Vagina (tissue), 2 donors: ENCODE measurements at regions not wholly inside any gene's neighbourhood (a gene's known extent, or its start where the extent isn't known, plus 50 kb on each side); places are given as distances from the start of the nearest gene placed in this dataset.
A peak's percentile ranks its signal among the peaks of the same experiment; 100 is the strongest.
"Not testable (repeated sequence)": the region's sequence is repeated elsewhere in the genome, so short reads cannot be mapped to it uniquely, and the experiment has no call there.

ENCODE experiments used
- DNase-seq, 2 donors: peaks; one replicate each; pipeline ENCODE4 v3.0.0-alpha.2; 2017; ENCODE audit errors: extremely low spot score in 2 of 2
- H3K27ac ChIP-seq: fragments of 200-600 bp; sonication (generic); one replicate; pipeline ENCODE4 v1.5.1; 2019
- H3K27me3 ChIP-seq: fragments of 200-600 bp; sonication (generic); one replicate; pipeline ENCODE4 v1.5.1; 2019
- H3K36me3 ChIP-seq, 2 donors: fragments of 200-600 bp; sonication (generic); one replicate each; pipeline ENCODE4 v1.5.1; 2017 to 2019
- H3K4me1 ChIP-seq: fragments of 200-600 bp; sonication (generic); one replicate; pipeline ENCODE4 v1.5.1; 2019
- H3K4me3 ChIP-seq, 2 donors: fragments of 200-600 bp; sonication (generic); 1 replicate in 1 of 2; 2 replicates in 1 of 2; pipeline ENCODE4 v1.5.1; 2016 to 2019
- H3K9me3 ChIP-seq: fragments of 200-600 bp; sonication (generic); one replicate; pipeline ENCODE4 v1.5.1; 2019
- POLR2AphosphoS5 ChIP-seq, 2 donors: sonication (generic); formaldehyde crosslinking; IDR thresholded peaks; one replicate each; pipeline ENCODE4 v1.9.0; 2017; ENCODE audit warnings: antibody characterized with exemption in 2 of 2, mild to moderate bottlenecking in 2 of 2, low read depth in 1 of 2; ENCODE audit not compliant: insufficient read depth in 1 of 2
- intact Hi-C: fragments of 100-400 bp; cut with DNase I; formaldehyde crosslinking; loops from one replicate; pipeline ENCODE4 v1.15.1; 2023

DNA sequence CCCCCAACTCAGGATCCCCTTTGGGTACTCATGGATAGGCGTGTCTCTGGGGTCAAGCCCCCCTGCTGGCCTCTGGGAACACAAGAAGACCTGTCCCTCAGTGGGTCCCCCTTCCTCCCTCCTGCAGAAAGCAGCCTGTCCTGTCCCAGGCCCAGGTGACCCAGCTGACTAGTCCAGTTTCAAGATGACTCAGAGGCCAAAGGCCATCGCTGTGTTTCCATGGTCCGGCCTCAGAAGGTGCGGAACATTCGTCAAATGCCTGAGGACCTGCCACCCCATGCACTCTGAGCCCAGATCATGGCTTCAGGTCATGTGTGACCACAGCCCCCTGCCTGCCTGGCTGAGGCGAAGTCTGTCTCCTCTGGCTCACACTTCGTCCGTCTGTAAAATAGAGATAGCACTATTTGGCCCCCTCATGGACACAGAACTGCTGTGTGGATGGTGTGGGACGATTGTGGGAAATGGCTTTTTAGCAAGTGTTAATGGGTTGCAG, 71.4 kb upstream of the SPDYE9 start:
- H3K27me3 ChIP-seq, H3K4me1 ChIP-seq, H3K4me3 ChIP-seq, H3K9me3 ChIP-seq, H3K36me3 ChIP-seq, DNase-seq, H3K27ac ChIP-seq, intact Hi-C loops: not testable (repeated sequence)

DNA sequence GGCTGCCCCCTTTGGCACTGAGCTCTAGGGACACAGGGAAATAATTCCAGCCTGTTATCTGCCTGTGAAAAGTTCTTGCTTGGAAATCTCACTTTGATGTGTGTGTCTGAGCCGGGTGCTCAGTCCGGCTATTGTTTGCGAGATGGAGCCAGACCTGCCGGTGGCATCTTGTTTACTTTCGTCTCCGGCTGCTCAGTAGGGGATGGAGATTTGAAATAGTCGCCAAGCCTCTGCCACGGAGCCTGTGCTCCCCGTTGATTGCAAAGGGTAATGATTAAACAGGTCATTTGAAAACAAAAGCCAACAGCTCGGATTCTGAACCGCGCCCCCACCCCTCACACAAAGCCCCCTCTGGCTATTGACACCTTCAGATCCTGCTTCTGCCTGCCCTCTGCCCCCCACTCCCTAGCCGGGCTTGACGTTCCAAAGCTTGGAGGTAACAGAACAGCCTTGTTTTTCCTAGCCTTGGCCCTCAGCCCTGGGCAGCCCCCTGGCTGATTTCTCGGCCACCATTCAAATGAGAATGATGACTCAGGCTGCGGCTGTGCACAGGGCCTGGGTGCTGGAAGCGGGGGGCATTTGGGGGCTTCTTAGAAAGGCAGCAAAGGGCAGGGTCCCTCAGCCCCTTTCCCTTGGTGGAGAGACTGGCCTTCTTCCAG, 70.8 kb upstream of the SPDYE9 start:
- intact Hi-C loops, H3K27ac ChIP-seq, H3K4me1 ChIP-seq, DNase-seq, H3K36me3 ChIP-seq, H3K27me3 ChIP-seq, H3K9me3 ChIP-seq: not testable (repeated sequence)
- peak overlapping the region in 1 of 2 donors; percentile 24 for H3K4me3 ChIP-seq

DNA sequence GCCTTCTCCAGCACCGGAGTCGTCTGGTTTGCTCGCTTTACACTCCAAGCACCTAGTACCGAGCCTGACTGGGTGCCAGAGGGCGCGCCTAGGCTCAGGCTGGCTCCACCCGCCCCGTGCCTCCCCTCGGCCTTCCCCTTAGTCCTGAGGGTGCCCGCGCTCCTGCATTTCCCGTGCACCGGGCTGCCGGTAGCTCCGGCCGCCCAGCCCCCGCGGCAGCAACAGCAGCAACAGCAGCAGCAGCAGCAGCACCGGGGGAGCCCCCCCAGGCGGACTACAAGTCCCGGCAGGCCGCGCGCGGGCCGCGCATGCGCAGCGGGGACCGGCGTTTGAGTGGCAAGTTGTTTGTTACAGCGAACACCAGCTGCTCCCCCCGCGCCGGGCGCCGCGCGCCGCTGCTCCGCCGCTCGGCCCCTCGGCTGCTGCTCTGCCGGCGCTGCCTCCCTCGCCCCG, 68.8 kb upstream of the SPDYE9 start:
- H3K27me3 ChIP-seq, H3K27ac ChIP-seq, H3K4me1 ChIP-seq, intact Hi-C loops, H3K36me3 ChIP-seq, H3K9me3 ChIP-seq: not testable (repeated sequence)
- DNase-seq: peak in 1 of 2 donors; percentile 79
- peak overlapping the region; percentile 42 to 46 for H3K4me3 ChIP-seq
- peak in 1 of 2 donors; percentile 29 for TF ChIP-seq POLR2AphosphoS5 (IDR thresholded peaks at IDR 0.05; ENCODE audit: insufficient read depth in 1 of 2, low read depth in 1 of 2)

DNA sequence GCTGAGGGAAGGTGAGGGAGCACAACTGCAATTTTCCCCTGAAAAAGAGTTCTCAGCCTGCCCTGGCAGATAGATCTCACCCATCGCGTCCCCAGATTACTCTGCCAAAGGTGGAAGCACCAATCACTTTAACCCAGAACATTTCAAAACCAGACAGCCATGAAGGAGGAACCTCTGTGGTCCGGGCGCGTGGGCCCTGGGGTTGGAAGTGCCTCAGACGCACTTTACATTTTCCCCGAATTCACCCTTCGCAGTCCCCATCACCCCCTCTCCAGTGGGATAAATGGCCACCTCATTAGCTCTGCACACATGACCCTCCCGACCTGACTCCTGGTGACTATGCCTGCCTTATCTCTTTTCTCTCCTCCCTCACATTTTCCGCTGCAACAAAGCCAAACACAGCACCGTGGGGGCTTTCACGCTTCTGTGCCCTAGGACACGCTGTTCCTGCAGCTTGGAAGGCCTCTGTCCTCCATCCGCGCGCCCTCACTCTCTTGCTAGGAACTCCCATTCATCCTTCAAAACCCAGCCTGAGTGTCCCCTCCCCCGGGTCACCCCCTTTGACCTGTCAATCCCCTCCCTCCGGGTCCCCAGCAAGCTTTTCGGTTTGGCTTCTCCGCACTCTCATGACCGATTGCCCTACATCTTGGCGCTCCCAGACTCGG, 68.2 kb upstream of the SPDYE9 start:
- H3K27me3 ChIP-seq, H3K36me3 ChIP-seq, intact Hi-C loops, DNase-seq, H3K9me3 ChIP-seq, H3K27ac ChIP-seq, H3K4me1 ChIP-seq: not testable (repeated sequence)
- peak overlapping the region; percentile 42 to 46 for H3K4me3 ChIP-seq

DNA sequence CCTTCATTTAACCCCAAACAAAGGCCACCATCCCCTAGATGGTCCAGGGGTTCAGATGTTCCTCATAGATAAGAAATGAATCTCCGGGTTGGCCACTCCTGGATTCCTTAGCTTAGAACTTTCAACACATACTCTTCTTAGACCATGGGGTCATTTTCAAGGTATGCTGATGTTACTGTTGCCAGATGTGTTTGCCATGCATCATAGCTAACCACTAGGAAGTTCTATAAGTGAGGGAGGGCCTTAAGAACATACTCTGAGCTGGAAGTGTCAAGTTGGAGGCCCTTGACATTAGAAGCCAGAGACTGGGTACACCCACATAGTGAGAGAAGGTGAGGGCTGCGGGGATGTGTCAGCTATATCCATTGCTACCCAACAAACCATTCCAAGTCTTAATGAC, 62.7 kb upstream of the SPDYE9 start:
- H3K36me3 ChIP-seq, H3K4me3 ChIP-seq, DNase-seq, H3K27me3 ChIP-seq, H3K4me1 ChIP-seq, H3K9me3 ChIP-seq, H3K27ac ChIP-seq, intact Hi-C loops: not testable (repeated sequence)

DNA sequence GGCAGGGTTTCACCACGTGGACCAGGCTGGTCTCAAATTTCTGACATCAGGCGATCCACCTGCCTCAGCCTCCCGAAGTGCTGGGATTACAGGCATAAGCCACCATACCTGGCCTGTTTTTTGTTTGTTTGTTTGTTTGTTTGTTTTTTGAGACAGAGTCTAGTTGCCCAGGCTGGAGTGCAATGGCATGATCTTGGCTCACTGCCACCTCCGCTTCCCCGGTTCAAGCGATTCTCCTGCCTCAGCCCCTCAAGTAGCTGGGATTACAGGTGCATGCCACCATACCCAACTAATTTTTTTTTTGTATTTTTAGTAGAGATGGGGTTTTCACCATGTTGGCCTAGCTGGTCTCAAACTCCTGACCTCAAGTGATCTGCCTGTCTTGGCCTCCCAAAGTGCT, 61.8 kb upstream of the SPDYE9 start:
- H3K9me3 ChIP-seq, H3K27me3 ChIP-seq, H3K4me3 ChIP-seq, intact Hi-C loops, H3K27ac ChIP-seq, DNase-seq, H3K36me3 ChIP-seq, H3K4me1 ChIP-seq: not testable (repeated sequence)

DNA sequence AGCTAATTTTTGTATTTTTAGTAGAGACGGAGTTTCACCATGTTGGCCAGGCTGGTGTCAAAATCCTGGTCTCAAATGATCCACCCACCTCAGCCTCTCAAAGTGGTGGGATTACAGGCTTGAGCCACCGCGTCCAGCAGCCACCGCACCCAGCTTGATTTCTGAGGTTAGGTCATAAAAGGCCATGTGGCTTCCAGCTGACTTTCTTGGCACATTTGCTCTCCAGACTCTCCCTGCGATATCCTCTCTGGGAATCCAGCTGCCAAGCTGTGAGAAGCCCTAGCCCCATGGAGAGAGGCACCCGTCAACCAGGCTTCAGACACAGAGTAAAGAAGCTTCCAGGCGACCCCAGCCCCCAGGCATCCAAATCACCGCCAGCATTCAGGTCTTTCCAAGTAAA, 58.2 kb upstream of the SPDYE9 start:
- DNase-seq, H3K27ac ChIP-seq, H3K9me3 ChIP-seq, H3K36me3 ChIP-seq, intact Hi-C loops, H3K4me3 ChIP-seq, H3K27me3 ChIP-seq, H3K4me1 ChIP-seq: not testable (repeated sequence)

DNA sequence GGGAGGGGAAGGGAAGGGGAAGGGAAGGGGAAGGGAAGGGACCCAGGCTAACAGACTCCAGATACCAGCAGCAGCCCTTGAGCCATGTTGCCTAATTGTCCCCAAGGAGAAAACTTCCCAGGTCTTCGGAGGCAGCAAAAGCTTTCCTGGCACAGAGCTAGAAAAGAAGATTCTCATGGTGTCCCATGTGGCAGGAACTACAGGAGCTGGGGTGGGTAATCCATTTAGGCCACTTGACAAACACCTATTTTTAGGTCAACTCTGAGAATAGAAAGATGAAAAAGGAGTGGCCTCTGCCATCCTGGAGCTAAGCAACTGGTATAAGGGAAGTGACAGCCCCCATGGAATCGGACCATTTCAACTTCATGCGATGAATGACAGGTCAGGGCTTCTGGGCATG, 52.1 kb upstream of the SPDYE9 start:
- H3K9me3 ChIP-seq, H3K36me3 ChIP-seq, H3K4me3 ChIP-seq, intact Hi-C loops, DNase-seq, H3K27ac ChIP-seq, H3K27me3 ChIP-seq, H3K4me1 ChIP-seq: not testable (repeated sequence)
